Activated naive CD8-positive, alpha-beta T cell treated with anti-CD3 and anti-CD28 coated beads for 36 hours (primary cell): ENCODE measurements at regions not wholly inside any gene's neighbourhood (a gene's known extent, or its start where the extent isn't known, plus 50 kb on each side); places are given as distances from the start of the nearest gene placed in this dataset.

Source experiments
- DNase-seq: peaks from one replicate; pipeline ENCODE4 v3.0.0; 2021
- H3K27ac Mint-ChIP-seq: one replicate; pipeline ENCODE4 v1.8.0; 2022; ENCODE audit warnings: mild to moderate bottlenecking, moderate library complexity, mixed read lengths
- H3K27me3 Mint-ChIP-seq: one replicate; pipeline ENCODE4 v1.8.0; 2022; ENCODE audit warnings: mild to moderate bottlenecking, mixed read lengths
- H3K36me3 Mint-ChIP-seq: one replicate; pipeline ENCODE4 v1.8.0; 2021; ENCODE audit warnings: mild to moderate bottlenecking, mixed read lengths
- H3K4me1 Mint-ChIP-seq: one replicate; pipeline ENCODE4 v1.8.0; 2021; ENCODE audit warnings: mixed read lengths
- H3K4me3 Mint-ChIP-seq: one replicate; pipeline ENCODE4 v1.8.0; 2022; ENCODE audit warnings: mild to moderate bottlenecking, moderate library complexity, mixed read lengths
- H3K9me3 Mint-ChIP-seq: one replicate; pipeline ENCODE4 v1.8.0; 2022; ENCODE audit warnings: mixed read lengths

- peaks cover 14% of the 10 kb centered on the region for H3K4me1 Mint-ChIP-seq
- DNase-seq, result no peak
- no peaks in the 10 kb centered on the region for H3K9me3 Mint-ChIP-seq
- no peaks in the 10 kb centered on the region for H3K36me3 Mint-ChIP-seq
- H3K27ac Mint-ChIP-seq, result no peak overlapping the region
- peaks cover 32% of the 10 kb centered on the region for H3K27me3 Mint-ChIP-seq
- H3K4me3 Mint-ChIP-seq, result no peak overlapping the region
Observed at GRCh38 chr5:137567226-137567625, 68.1 kb upstream of the SPOCK1 start.

- no peaks in the 10 kb centered on the region for H3K9me3 Mint-ChIP-seq
- H3K4me1 Mint-ChIP-seq, result peaks cover 14% of the 10 kb centered on the region
- no peak overlapping the region for H3K4me3 Mint-ChIP-seq
- no peak overlapping the region for H3K27ac Mint-ChIP-seq
- H3K36me3 Mint-ChIP-seq, result no peaks in the 10 kb centered on the region
- peaks cover 32% of the 10 kb centered on the region for H3K27me3 Mint-ChIP-seq
- DNase-seq, result no peak
Observed at GRCh38 chr5:137566780-137567179, 67.7 kb upstream of the SPOCK1 start.

- Mint-ChIP-seq H3K27me3 (peaks cover 32% of the 10 kb centered on the region), H3K9me3 (no peaks in the 10 kb centered on the region), H3K4me3 (no peak overlapping the region), H3K27ac (no peak overlapping the region), H3K36me3 (no peaks in the 10 kb centered on the region), H3K4me1 (peaks cover 14% of the 10 kb centered on the region)
- DNase-seq, result no peak
Observed at GRCh38 chr5:137566118-137566541, 67.0 kb upstream of the SPOCK1 start.

GRCh38 chr5:137565450-137565849 is 66.3 kb upstream of the SPOCK1 start:
- Mint-ChIP-seq H3K36me3 (no peaks in the 10 kb centered on the region), H3K27me3 (peaks cover 28% of the 10 kb centered on the region), H3K9me3 (no peaks in the 10 kb centered on the region), H3K4me3 (no peak overlapping the region), H3K4me1 (peaks cover 14% of the 10 kb centered on the region), H3K27ac (no peak overlapping the region)
- no peak for DNase-seq

GRCh38 chr5:137564398-137564961 is 65.4 kb upstream of the SPOCK1 start:
- no peak for DNase-seq
- Mint-ChIP-seq H3K27ac (no peak overlapping the region), H3K27me3 (peaks cover 25% of the 10 kb centered on the region), H3K4me1 (peaks cover 14% of the 10 kb centered on the region), H3K4me3 (no peak overlapping the region), H3K9me3 (no peaks in the 10 kb centered on the region), H3K36me3 (no peaks in the 10 kb centered on the region)

GRCh38 chr5:137563646-137564397 is 64.7 kb upstream of the SPOCK1 start:
- H3K4me1 Mint-ChIP-seq, result peaks cover 14% of the 10 kb centered on the region
- no peaks in the 10 kb centered on the region for H3K9me3 Mint-ChIP-seq
- H3K36me3 Mint-ChIP-seq, result no peaks in the 10 kb centered on the region
- DNase-seq, result no peak
- H3K27me3 Mint-ChIP-seq, result peaks cover 26% of the 10 kb centered on the region
- H3K27ac Mint-ChIP-seq, result no peak overlapping the region
- no peak overlapping the region for H3K4me3 Mint-ChIP-seq

- no peak for DNase-seq
- Mint-ChIP-seq H3K9me3 (no peaks in the 10 kb centered on the region), H3K4me3 (no peak overlapping the region), H3K27me3 (peaks cover 28% of the 10 kb centered on the region), H3K36me3 (no peaks in the 10 kb centered on the region), H3K27ac (peak overlapping the region; percentile 30), H3K4me1 (peaks cover 14% of the 10 kb centered on the region)
Observed at GRCh38 chr5:137563301-137563645, 64.1 kb upstream of the SPOCK1 start.

GRCh38 chr5:137561608-137562007 is 62.5 kb upstream of the SPOCK1 start:
- H3K27ac Mint-ChIP-seq, result no peak overlapping the region
- peaks cover 14% of the 10 kb centered on the region for H3K4me1 Mint-ChIP-seq
- H3K27me3 Mint-ChIP-seq, result peaks cover 29% of the 10 kb centered on the region
- H3K36me3 Mint-ChIP-seq, result no peaks in the 10 kb centered on the region
- no peaks in the 10 kb centered on the region for H3K9me3 Mint-ChIP-seq
- H3K4me3 Mint-ChIP-seq, result no peak overlapping the region
- DNase-seq, result no peak

- Mint-ChIP-seq H3K27ac (no peak overlapping the region), H3K4me3 (no peak overlapping the region), H3K36me3 (no peaks in the 10 kb centered on the region), H3K9me3 (no peaks in the 10 kb centered on the region), H3K4me1 (peaks cover 14% of the 10 kb centered on the region), H3K27me3 (peaks cover 26% of the 10 kb centered on the region)
- no peak for DNase-seq
Observed at GRCh38 chr5:137560420-137560819, 61.3 kb upstream of the SPOCK1 start.
